Aorta (tissue), 5 donors: ENCODE measurements at regions not wholly inside any gene's neighbourhood (a gene's known extent, or its start where the extent isn't known, plus 50 kb on each side); places are given as distances from the start of the nearest gene placed in this dataset.

Experiments used
- ATAC-seq: fragments of 200-7000 bp; cut with Tn5 transposase; one replicate; pipeline ENCODE4 v1.9.1; 2022; ENCODE audit warnings: moderate library complexity; ENCODE audit not compliant: low FRiP score
- DNase-seq, 2 donors: peaks; one replicate each; pipeline ENCODE4 v3.0.0-alpha.2; 2020
- H3K27ac ChIP-seq, 2 donors: one replicate each; pipeline ENCODE4 v1.5.1; 2013; ENCODE audit warnings: low read length in 2 of 2, mild to moderate bottlenecking in 2 of 2, moderate library complexity in 2 of 2, control low read depth in 1 of 2, inconsistent platforms in 1 of 2, low read depth in 1 of 2
- H3K27me3 ChIP-seq, 2 donors: one replicate each; pipeline ENCODE4 v1.6.1; 2013; ENCODE audit warnings: control low read depth in 1 of 2, low read length in 1 of 2, mild to moderate bottlenecking in 1 of 2, moderate library complexity in 1 of 2; ENCODE audit not compliant: insufficient read depth in 2 of 2, control insufficient read depth in 1 of 2
- H3K36me3 ChIP-seq, 2 donors: one replicate each; pipeline ENCODE4 v1.6.1; 2013; ENCODE audit warnings: control low read depth in 1 of 2, low read length in 1 of 2, mild to moderate bottlenecking in 1 of 2; ENCODE audit not compliant: insufficient read depth in 2 of 2, control insufficient read depth in 1 of 2
- H3K4me1 ChIP-seq, 2 donors: one replicate each; pipeline ENCODE4 v1.6.1; 2013; ENCODE audit warnings: low read length in 2 of 2, control low read depth in 1 of 2, mild to moderate bottlenecking in 1 of 2, moderate library complexity in 1 of 2; ENCODE audit not compliant: insufficient read depth in 2 of 2, control insufficient read depth in 1 of 2
- H3K4me3 ChIP-seq, 2 donors: one replicate each; pipeline ENCODE4 v1.5.1; 2013; ENCODE audit warnings: low read length in 2 of 2, control low read depth in 1 of 2, mild to moderate bottlenecking in 1 of 2
- H3K9me3 ChIP-seq: one replicate; pipeline ENCODE4 v1.6.1; 2013; ENCODE audit warnings: mild to moderate bottlenecking, low read length; ENCODE audit not compliant: control insufficient read depth
- WGBS, 2 donors: extraction: QIAGEN DNeasy Blood & Tissue Kit; methylation state at CpG; one replicate each; pipeline ENCODE4 v1.1.7; 2013; 5-methylcytosine and 5-hydroxymethylcytosine counted together
- intact Hi-C, 2 donors: fragments of 100-400 bp; cut with DNase I; formaldehyde crosslinking; loops; one replicate each; pipeline versions ENCODE4 v1.14.2 to v1.15.0; 2022
- donor health status: healthy with polysubstance abuse.
- donor health status: Bipolar disorder and iron deficiency.
- donor health status: DM: no; HTN: no; CAD: no.
- donor health status: DM: no; HTN: no; CAD: no.
- donor health status: DM: yes; HTN: yes; CAD: no.

GRCh38 chr6:41469156-41470028, 76.8 kb upstream of the FOXP4 start:
- ATAC-seq (no peak), DNase-seq (peak in 1 of 2 donors; percentile 63)
- H3K27me3 ChIP-seq: no peaks in the 10 kb centered on the region
- intact Hi-C loops: loop anchor here in 1 of 2 donors (5.0 kb wide), 2 partner anchors 37 to 78 kb away; partner anchors contain the start of gene FOXP4
- WGBS, 2 donors: 85 to 86% methylated on average over 20 of the region's 20 CpGs
- H3K36me3 ChIP-seq: no peaks in the 10 kb centered on the region
- no peaks in the 10 kb centered on the region for H3K4me1 ChIP-seq
- no peak overlapping the region for H3K27ac ChIP-seq
- no peaks in the 10 kb centered on the region for H3K9me3 ChIP-seq
- no peak overlapping the region for H3K4me3 ChIP-seq

GRCh38 chr6:41470029-41470330, 76.2 kb upstream of the FOXP4 start:
- H3K27me3 ChIP-seq: no peaks in the 10 kb centered on the region
- no peaks in the 10 kb centered on the region for H3K4me1 ChIP-seq
- 41 to 48% methylated on average over 19 to 23 of the region's 23 CpGs for WGBS, 2 donors
- H3K9me3 ChIP-seq: no peaks in the 10 kb centered on the region
- ATAC-seq: peak; percentile 1
- no peak overlapping the region for H3K4me3 ChIP-seq
- no peak overlapping the region for H3K27ac ChIP-seq
- DNase-seq: no peak
- no peaks in the 10 kb centered on the region for H3K36me3 ChIP-seq
- intact Hi-C loops: loop anchor here in 1 of 2 donors (5.0 kb wide), 1 partner anchor 77 kb away; the partner anchor contains the start of gene FOXP4

DNA sequence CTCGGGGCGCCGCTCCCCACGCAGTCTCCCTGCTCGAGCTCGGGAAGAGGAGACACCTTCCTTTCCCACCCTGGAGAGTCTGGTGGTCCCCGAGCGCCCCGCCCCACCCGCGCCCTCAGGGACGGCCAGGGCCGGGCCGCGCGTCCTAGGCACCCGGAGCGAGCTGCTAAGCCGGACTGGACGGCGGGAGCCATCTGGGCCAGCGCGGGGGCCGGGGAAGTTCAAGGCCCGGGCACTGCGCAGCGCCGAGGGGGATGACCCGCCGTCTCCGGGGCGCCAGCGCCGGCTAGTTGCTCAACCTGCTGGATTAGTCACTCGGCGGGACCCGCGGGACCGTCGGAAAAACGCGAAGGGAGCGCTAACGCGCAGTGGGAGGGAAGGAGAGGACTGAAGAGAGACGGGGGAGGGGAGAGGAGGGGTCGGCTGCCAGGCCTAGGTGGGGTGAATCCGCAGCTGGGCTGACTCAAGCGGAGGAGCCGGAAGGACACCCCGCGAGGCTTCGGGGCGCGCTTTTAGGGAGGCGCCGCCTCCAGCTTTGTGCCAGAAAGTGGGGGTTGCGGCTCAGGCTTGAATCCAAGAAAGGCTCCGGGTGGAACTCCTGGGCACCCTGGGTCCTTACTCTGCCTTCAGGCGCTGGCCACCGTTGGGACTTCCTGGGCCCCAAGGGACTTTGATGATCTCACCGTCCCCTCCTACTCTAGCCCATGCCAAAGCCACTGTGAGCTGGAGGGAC, 75.7 kb upstream of the FOXP4 start:
- Histone ChIP-seq H3K4me3 (no peak overlapping the region), H3K36me3 (no peaks in the 10 kb centered on the region), H3K4me1 (no peaks in the 10 kb centered on the region), H3K9me3 (no peaks in the 10 kb centered on the region), H3K27me3 (no peaks in the 10 kb centered on the region), H3K27ac (no peak overlapping the region)
- 7 to 9% methylated on average over 58 to 62 of the region's 62 CpGs for WGBS, 2 donors
- DNase-seq (peak; percentile 88 to 97), ATAC-seq (peak; percentile 89)
- intact Hi-C loops: loop anchor here in 1 of 2 donors (5.0 kb wide), 1 partner anchor 77 kb away; the partner anchor contains the start of gene FOXP4

- DNase-seq (peak in 1 of 2 donors; percentile 69), ATAC-seq (no peak)
- no peaks in the 10 kb centered on the region for H3K9me3 ChIP-seq
- H3K4me3 ChIP-seq: no peak overlapping the region
- no peak overlapping the region for H3K27ac ChIP-seq
- WGBS, 2 donors: 79 to 80% methylated on average over 13 of the region's 13 CpGs
- intact Hi-C loops: loop anchor here in 1 of 2 donors (5.0 kb wide), 1 partner anchor 76 kb away; the partner anchor contains the start of gene FOXP4
- H3K36me3 ChIP-seq: no peaks in the 10 kb centered on the region
- H3K4me1 ChIP-seq: no peaks in the 10 kb centered on the region
- H3K27me3 ChIP-seq: no peaks in the 10 kb centered on the region
Measured at GRCh38 chr6:41471064-41471895, 74.9 kb upstream of the FOXP4 start.

DNA sequence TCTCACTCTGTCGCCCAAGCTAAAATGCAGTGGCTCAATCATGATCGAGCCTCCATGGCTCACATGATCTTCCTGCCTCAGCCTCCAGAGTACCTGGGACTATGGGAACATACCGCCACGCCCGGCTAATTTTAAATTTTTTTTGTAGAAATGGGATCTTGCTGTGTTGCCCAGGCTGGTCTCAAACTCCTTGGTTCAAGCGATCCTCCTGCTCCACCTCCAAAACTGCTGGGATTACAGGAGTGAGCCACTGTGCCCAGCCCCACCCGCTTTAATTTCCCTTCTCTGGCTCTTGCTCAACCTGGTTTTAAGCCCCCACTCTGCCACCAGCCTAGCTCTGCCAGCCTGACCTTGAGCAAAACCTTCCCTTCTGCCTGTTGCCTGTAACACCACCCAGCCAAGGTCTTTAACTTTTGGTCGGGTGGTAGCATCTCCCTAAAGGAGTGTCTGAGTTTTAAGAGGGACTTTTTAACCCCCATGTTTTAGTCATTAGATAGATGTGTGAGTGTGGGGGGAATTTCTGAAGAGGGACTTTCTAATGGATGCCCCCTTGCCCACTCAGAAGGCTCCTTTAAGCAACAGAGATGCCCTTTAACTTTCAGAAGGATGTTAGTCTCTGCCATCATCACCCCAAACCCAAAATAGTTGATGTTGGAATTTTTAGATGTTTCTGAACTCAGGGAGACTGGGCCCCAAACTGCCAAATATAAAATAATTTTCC, 71.8 kb upstream of the FOXP4 start:
- WGBS, 2 donors: 92 to 97% methylated on average over 8 of the region's 8 CpGs
- no peak overlapping the region for H3K27ac ChIP-seq
- intact Hi-C loops: loop anchor here in 1 of 2 donors (5.0 kb wide), 1 partner anchor 73 kb away; the partner anchor contains the start of gene FOXP4
- no peaks in the 10 kb centered on the region for H3K27me3 ChIP-seq
- ATAC-seq (no peak), DNase-seq (no peak)
- H3K9me3 ChIP-seq: no peaks in the 10 kb centered on the region
- no peak overlapping the region for H3K4me3 ChIP-seq
- no peaks in the 10 kb centered on the region for H3K36me3 ChIP-seq
- H3K4me1 ChIP-seq: no peaks in the 10 kb centered on the region

DNA sequence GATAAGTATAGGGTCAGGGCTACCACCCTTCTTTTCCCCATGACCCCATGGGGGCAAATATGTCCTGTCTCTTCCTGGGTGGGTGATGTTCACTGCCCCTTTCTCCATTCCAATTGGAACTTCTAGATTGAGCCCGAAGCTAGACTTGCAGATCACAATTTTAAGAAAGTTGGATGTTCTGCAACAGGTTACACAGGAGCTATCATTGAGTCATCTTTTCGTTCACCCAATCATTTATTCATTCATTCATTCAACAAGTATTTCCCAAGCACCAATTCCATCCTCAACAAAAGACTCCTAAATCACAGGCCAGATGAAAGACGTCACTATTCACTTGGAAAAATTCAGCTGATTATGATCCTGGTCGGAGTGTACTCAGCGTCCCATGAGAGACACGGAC, 71.0 kb upstream of the FOXP4 start:
- 84 to 85% methylated on average over 6 of the region's 6 CpGs for WGBS, 2 donors
- Histone ChIP-seq H3K27me3 (no peaks in the 10 kb centered on the region), H3K4me1 (no peaks in the 10 kb centered on the region), H3K36me3 (no peaks in the 10 kb centered on the region), H3K9me3 (no peaks in the 10 kb centered on the region), H3K4me3 (no peak overlapping the region), H3K27ac (no peak overlapping the region)
- intact Hi-C loops: no loop called here
- ATAC-seq (no peak), DNase-seq (no peak)

GRCh38 chr6:41475737-41476357, 70.3 kb upstream of the FOXP4 start:
- ATAC-seq (no peak), DNase-seq (no peak)
- H3K27me3 ChIP-seq: no peaks in the 10 kb centered on the region
- H3K9me3 ChIP-seq: no peaks in the 10 kb centered on the region
- H3K27ac ChIP-seq: no peak overlapping the region
- WGBS, 2 donors: 82 to 96% methylated on average over 6 of the region's 6 CpGs
- intact Hi-C loops: no loop called here
- no peaks in the 10 kb centered on the region for H3K4me1 ChIP-seq
- no peak overlapping the region for H3K4me3 ChIP-seq
- H3K36me3 ChIP-seq: no peaks in the 10 kb centered on the region
